OCI-LY7 (cell line): ENCODE measurements at regions not wholly inside any gene's neighbourhood (a gene's known extent, or its start where the extent isn't known, plus 50 kb on each side); places are given as distances from the start of the nearest gene placed in this dataset.

Experiments used
- BruUV-seq: library from RNA; stranded (reverse); fragments of 400-500 nt; replicated peaks from 2 replicates; lab custom pipeline; 2021; lab: Mats Ljungman, UMichigan
- CTCF ChIA-PET: fragments of 300-600 bp; sonication (Branson Sonifier 250); formaldehyde crosslinking; loops from one replicate; lab custom pipeline; 2022; ENCODE audit warnings: antibody characterized with exemption; ENCODE audit not compliant: unreplicated experiment; lab: Charles Lee
- POLR2A ChIA-PET: fragments of 300-600 bp; sonication (Branson Sonifier 250); formaldehyde crosslinking; loops from one replicate; lab custom pipeline; 2022; ENCODE audit warnings: antibody characterized with exemption; lab: Charles Lee
- DNase-seq: peaks from one replicate; pipeline ENCODE4 v3.0.0-alpha.2; 2015; ENCODE audit warnings: low spot score
- H2AFZ ChIP-seq: fragments of 200-600 bp; sonication (generic), shearing (Covaris generic); 2 replicates; pipeline ENCODE4 v1.6.1; 2014; ENCODE audit warnings: mild to moderate bottlenecking, antibody characterized with exemption, low read length, moderate library complexity
- H3K27ac ChIP-seq: fragments of 200-600 bp; sonication (generic); 2 replicates; pipeline ENCODE4 v1.5.1; 2014; ENCODE audit warnings: mixed run types, low read depth, mild to moderate bottlenecking, moderate library complexity, low read length, inconsistent platforms; ENCODE audit not compliant: poor library complexity, severe bottlenecking
- H3K36me3 ChIP-seq: fragments of 200-600 bp; sonication (generic); 2 replicates; pipeline ENCODE4 v1.6.1; 2014; ENCODE audit warnings: mild to moderate bottlenecking, antibody characterized with exemption, low read length, moderate library complexity, mixed read lengths; ENCODE audit not compliant: insufficient read depth
- H3K4me1 ChIP-seq: fragments of 200-600 bp; sonication (generic); 2 replicates; pipeline ENCODE4 v1.5.1; 2014; ENCODE audit warnings: mild to moderate bottlenecking, low read length; ENCODE audit not compliant: insufficient read depth, poor library complexity, severe bottlenecking
- H3K4me2 ChIP-seq: fragments of 200-600 bp; sonication (generic); 2 replicates; pipeline ENCODE4 v1.6.1; 2014; ENCODE audit warnings: mild to moderate bottlenecking, low read length
- H3K4me3 ChIP-seq: fragments of 200-600 bp; sonication (generic); 2 replicates; pipeline ENCODE4 v1.5.1; 2014; ENCODE audit warnings: mild to moderate bottlenecking, low read depth, low read length; ENCODE audit not compliant: poor library complexity, severe bottlenecking
- H3K79me2 ChIP-seq: fragments of 200-600 bp; sonication (generic); 2 replicates; pipeline ENCODE4 v1.6.1; 2016; ENCODE audit warnings: low read depth, mild to moderate bottlenecking, low read length, moderate library complexity, mixed read lengths; ENCODE audit not compliant: insufficient read depth
- H3K9me2 ChIP-seq: fragments of 200-600 bp; sonication (generic); 2 replicates; pipeline ENCODE4 v1.6.1; 2016; ENCODE audit warnings: mild to moderate bottlenecking, low read length, mixed read lengths; ENCODE audit not compliant: insufficient read depth
- H3K9me3 ChIP-seq: fragments of 200-600 bp; sonication (generic); 2 replicates; pipeline ENCODE4 v1.6.1; 2014; ENCODE audit warnings: mild to moderate bottlenecking, mixed run types, low read length, mixed read lengths
- H4K20me1 ChIP-seq: fragments of 200-600 bp; sonication (generic); 2 replicates; pipeline ENCODE4 v1.6.1; 2014; ENCODE audit warnings: mild to moderate bottlenecking, antibody characterized with exemption, low read length, moderate library complexity, mixed read lengths; ENCODE audit not compliant: insufficient read depth
- CTCF ChIP-seq: fragments of 200-600 bp; sonication (generic); conservative IDR thresholded peaks from 2 replicates; pipeline ENCODE4 v1.5.1; 2014; ENCODE audit warnings: mild to moderate bottlenecking, antibody characterized with exemption, low read length, moderate library complexity, mixed read lengths
- EZH2phosphoT487 ChIP-seq: fragments of 200-600 bp; sonication (generic); IDR thresholded peaks from 2 replicates; pipeline ENCODE4 v1.6.1; 2018; ENCODE audit warnings: low read depth, borderline replicate concordance, mild to moderate bottlenecking, mixed run types, antibody characterized with exemption, low read length, moderate library complexity, mixed read lengths
- intact Hi-C: fragments of 100-400 bp; cut with micrococcal nuclease; formaldehyde crosslinking; loops from one replicate; pipeline ENCODE4 v1.10.0; 2022; ENCODE audit not compliant: unreplicated experiment

- TF ChIP-seq CTCF (no peak), EZH2phosphoT487 (no peak)
- H3K9me2 ChIP-seq: no peaks in the 10 kb centered on the region
- H3K79me2 ChIP-seq: no peaks in the 10 kb centered on the region
- no peaks in the 10 kb centered on the region for H3K36me3 ChIP-seq
- H2AFZ ChIP-seq: no peak overlapping the region
- intact Hi-C loops: no loop called here
- no peak for DNase-seq
- no peak overlapping the region for H3K4me2 ChIP-seq
- no TSS peak for BruUV-seq
- H3K4me1 ChIP-seq: no peaks in the 10 kb centered on the region
- H3K27ac ChIP-seq: no peak overlapping the region
- CTCF ChIA-PET: no interaction called here
- H3K4me3 ChIP-seq: no peak overlapping the region
- POLR2A ChIA-PET: no interaction called here
- no peaks in the 10 kb centered on the region for H4K20me1 ChIP-seq
- no peaks in the 10 kb centered on the region for H3K9me3 ChIP-seq
Measured at GRCh38 chr17:77616254-77616731, 342.2 kb upstream of the TNRC6C start.

- H3K4me1 ChIP-seq: no peaks in the 10 kb centered on the region
- no peak overlapping the region for H3K4me3 ChIP-seq
- no peaks in the 10 kb centered on the region for H3K9me3 ChIP-seq
- no peak overlapping the region for H3K27ac ChIP-seq
- no peaks in the 10 kb centered on the region for H3K79me2 ChIP-seq
- H3K9me2 ChIP-seq: no peaks in the 10 kb centered on the region
- no peaks in the 10 kb centered on the region for H3K36me3 ChIP-seq
- intact Hi-C loops: no loop called here
- H2AFZ ChIP-seq: no peak overlapping the region
- no peak for DNase-seq
- BruUV-seq: no TSS peak
- H3K4me2 ChIP-seq: no peak overlapping the region
- ChIA-PET CTCF (no interaction called here), POLR2A (interaction anchor here (0.5 kb wide), 1 partner anchor 354 kb away, joined by 3 read pairs; no protein-coding TSS in a partner anchor)
- no peaks in the 10 kb centered on the region for H4K20me1 ChIP-seq
- TF ChIP-seq CTCF (no peak), EZH2phosphoT487 (no peak)
Measured at GRCh38 chr17:77617516-77617915, 341.0 kb upstream of the TNRC6C start.

- H3K9me3 ChIP-seq: no peaks in the 10 kb centered on the region
- no peaks in the 10 kb centered on the region for H3K36me3 ChIP-seq
- intact Hi-C loops: no loop called here
- TF ChIP-seq EZH2phosphoT487 (no peak), CTCF (no peak)
- no peak for DNase-seq
- BruUV-seq: no TSS peak
- no peaks in the 10 kb centered on the region for H4K20me1 ChIP-seq
- ChIA-PET CTCF (interaction anchor here (0.6 kb wide), 1 partner anchor 218 kb away, joined by 3 read pairs; no protein-coding TSS in a partner anchor), POLR2A (no interaction called here)
- H2AFZ ChIP-seq: no peak overlapping the region
- H3K4me1 ChIP-seq: no peaks in the 10 kb centered on the region
- H3K4me2 ChIP-seq: no peak overlapping the region
- no peak overlapping the region for H3K27ac ChIP-seq
- H3K79me2 ChIP-seq: no peaks in the 10 kb centered on the region
- no peak overlapping the region for H3K4me3 ChIP-seq
- no peaks in the 10 kb centered on the region for H3K9me2 ChIP-seq
Measured at GRCh38 chr17:77618173-77618572, 340.3 kb upstream of the TNRC6C start.
